HG02981 (cell line): ENCODE measurements at regions not wholly inside any gene's neighbourhood (a gene's known extent, or its start where the extent isn't known, plus 50 kb on each side); places are given as distances from the start of the nearest gene placed in this dataset.

ENCODE experiments used
- ATAC-seq: cut with Tn5 transposase; IDR thresholded peaks from one replicate; pipeline ENCODE4 v1.9.1; 2021; ENCODE audit warnings: mild to moderate bottlenecking, moderate library complexity; ENCODE audit not compliant: unreplicated experiment

DNA sequence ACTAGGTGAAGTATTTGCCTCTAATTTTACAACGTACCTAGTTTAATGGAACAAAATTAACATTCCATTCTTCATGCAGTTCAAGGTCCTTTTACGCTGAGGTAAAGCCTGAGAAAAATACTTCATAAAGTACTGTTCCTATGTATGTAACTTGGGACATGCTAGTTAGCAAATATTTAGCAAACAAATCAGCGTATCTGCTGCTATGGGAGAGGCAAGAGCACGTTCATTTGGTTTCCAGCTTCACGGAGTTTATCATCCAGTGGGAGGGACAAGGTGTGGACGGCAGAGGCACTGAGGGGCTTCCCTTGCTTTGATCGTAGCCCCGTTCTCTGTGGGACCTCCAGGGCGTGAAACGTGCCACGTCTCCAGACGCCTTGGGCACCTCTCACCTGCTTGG lies 248.8 kb downstream of the IRS2 start:
- ATAC-seq: no peak

DNA sequence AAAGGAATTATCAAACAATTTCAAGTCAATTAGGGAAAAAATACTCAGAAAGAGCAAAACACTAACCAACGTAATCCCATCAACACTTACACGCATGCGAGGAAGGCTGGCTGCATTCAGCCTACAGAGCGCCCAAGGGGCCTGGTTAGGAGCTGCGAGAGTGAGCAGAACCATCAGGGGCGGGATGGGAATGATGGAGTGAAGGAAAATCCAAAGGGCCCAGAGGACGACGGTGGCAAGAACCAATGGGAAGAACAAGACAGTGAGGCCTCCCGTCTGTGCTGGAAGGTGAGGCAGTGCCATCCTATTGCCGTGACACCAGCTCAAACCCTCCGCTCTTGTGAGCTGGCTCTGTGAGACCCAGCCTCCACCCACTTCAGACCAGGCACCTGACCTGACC lies 253.0 kb downstream of the IRS2 start:
- no peak for ATAC-seq

DNA sequence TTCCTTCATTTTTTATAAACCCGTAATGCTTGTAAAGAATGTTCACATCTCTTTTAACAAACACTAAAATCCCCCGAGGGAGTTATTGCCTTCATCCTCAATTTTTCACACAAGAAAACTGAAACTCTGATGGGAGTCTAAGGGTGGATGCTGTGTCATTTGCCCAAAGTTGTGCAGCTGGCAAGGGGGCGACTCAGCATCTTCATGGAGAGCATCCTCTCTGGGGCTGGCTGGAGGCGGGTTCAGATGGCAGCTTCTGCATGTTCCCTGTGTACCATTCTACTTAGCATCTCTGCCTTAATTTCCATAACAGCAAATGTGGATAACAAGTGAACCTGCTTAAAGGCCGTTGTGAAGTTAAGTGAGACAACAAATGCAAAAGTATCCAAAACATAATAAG lies 256.4 kb downstream of the IRS2 start:
- no peak for ATAC-seq

DNA sequence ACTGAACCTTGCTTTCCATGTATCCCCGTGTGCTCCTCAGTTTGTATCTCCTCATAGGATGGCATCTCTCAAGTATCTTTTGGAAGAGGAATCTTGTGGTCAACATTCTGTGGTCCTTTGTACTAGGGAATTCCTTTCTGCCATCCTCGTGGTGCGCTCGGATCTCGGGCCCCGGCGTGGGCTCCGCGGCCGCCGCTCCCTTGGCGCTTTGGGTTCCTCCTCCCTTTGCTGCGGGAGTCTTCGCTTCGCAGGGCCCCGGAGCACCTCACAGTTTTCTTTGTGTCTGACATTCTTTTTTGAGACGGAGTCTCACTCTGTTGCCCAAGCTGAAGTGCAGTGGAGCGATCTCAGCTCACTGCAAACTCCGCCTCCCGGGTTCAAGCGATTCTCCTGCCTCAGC lies 264.7 kb downstream of the IRS2 start:
- ATAC-seq: no peak

DNA sequence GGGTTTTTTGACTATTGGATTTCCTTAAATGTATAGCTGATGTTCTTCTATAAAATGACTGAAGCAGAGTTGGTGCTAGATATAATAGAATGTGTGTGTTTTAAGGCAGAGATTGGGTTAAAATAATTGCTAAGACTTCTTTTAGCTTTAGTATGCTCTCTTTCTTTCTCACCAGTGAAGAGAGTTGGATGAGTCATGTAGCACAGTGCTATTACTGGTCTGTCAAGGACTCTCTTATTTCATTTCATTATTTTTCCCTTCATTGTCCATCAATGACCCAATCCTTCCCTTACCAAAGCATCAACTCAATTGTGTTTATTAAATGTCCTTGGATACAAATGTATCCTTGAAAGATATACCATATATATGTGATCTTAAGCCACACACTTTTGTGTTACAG lies 268.9 kb downstream of the IRS2 start:
- no peak for ATAC-seq

DNA sequence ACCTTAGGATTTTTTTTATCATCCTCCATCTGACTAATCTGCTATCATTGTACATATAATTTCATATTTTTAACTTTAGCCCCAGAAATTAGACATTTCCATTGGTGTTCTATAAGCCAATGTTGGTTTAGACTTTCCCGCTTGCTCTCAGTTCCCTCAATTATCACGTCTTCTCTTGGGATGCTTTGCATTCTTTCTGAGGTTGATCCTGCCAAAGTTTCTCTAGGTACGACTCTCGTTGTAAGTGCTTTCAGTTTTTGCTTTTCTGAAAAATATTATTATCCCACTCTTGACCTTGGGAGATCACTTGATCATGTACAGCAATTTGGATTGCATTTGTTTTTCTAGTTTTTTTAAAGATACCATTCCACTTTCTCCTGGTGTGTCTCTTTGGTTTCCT lies 270.2 kb downstream of the IRS2 start:
- ATAC-seq: no peak

DNA sequence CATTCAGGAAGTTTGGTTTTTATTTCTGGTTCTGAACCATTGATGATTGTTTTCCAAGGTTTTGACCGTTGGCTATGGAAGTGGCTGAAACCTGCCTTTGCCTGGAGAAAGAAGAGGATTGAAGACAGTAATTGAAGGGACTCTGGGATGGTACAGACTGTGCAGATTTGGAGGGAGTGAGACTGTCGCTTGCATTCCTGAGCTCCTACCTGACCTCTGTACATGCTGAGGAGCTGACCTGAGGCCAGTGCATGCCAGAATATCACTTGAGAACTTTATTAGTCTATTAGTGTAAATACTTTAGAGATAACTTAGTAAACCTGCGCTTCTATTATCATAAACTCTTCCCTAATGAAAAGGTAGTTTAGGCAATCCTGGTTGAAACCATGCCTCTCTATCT lies 276.4 kb downstream of the IRS2 start:
- ATAC-seq: no peak

DNA sequence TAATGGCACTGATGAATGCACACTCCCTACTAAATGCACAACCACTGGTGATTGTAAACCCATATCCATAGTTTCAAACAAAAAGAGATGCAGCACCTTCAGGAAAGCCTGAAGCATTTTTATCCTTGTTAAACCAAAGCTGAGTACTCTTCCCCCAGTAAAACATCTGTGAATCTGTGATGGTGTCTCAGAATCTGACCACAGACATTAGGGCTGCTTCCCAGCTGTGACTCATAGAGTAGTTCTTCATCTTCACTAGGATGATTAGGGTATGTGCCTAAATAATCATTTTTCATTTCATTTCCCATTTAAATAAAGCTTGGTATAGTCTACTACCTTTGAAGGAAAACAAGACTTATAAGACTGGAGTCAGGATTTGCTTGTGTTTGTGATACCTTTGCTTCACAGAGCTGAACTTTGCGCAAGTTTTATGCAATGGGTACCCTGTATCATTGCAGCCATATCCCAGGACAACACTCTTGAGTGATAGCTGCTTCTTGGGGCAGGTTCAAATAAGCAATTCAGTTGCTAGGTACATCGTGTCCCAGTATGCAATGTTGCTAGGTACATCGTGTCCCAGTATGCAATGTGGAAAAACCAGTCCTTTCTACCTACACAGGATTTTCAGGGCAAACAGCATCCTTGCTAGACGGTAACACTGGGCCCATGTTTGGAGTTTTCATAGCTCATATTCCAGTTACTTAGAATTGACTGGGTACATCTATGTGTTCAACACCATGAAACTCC lies 277.1 kb downstream of the IRS2 start:
- ATAC-seq: no peak

DNA sequence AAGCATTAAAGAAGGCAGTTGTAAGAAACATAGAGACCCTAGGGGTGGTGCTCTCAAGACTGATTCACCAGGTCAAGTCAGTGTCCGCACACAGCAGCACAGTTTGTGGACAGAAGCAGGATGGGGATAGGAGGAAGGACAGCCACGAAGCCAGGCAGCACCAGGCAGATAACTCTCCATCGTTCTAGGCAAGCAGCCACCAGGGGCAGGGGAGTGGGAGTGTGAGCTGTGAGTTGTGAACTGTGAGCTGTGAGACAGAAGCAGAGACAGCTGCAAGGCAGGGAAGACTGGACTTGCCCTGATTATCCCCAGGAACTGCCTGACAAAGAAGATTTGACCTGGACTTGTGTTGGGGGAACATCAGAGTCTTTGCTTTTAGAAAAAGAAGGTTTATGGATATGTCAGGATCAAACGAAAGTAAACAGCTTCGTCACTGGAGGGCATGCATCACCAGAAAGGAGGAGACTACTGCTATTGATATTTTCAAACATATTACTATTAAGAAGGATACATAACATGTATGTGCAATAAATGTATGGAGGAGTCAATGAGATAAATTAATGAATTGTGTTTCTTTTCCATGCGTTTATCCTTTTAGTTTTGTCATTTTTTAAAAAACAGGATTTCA lies 286.1 kb downstream of the IRS2 start:
- no peak for ATAC-seq

DNA sequence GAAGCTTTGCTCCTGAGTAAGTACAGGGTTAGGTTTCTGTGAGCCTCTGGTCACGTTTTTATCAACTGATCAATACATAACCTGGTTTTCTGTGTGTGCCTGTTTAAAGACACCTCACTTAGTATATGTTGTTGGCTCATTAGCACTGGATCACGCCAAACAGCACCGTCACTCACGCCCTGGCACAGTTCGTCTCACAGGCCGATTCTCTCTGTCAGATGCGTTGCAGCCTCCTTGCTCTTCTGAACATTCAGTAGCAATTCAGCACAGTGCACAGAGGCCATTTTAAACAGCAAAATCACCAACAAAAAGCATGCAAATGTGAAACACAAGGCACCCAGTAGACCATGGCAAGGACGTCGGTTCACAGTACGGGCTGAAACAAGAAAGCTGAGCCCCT lies 288.5 kb downstream of the IRS2 start:
- no peak for ATAC-seq

DNA sequence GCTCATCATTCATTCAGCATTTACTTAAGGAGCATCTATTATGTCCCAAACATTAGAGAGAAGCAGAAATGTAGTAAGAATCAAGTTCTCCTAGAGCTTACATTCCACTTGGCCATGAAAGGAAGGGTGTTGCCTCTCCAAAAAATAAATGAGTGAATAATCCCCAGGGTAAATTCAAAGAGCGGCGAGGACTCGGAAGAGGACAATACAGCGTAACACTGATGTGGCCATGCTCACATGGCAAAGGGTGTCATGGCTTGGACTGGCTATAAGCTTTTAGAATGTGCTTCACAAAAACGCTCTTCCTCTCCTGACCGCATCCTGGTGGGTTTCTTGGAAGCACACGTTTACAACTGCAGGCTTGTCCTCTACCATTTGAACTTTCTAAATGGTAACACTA lies 290.2 kb downstream of the IRS2 start:
- no peak for ATAC-seq

DNA sequence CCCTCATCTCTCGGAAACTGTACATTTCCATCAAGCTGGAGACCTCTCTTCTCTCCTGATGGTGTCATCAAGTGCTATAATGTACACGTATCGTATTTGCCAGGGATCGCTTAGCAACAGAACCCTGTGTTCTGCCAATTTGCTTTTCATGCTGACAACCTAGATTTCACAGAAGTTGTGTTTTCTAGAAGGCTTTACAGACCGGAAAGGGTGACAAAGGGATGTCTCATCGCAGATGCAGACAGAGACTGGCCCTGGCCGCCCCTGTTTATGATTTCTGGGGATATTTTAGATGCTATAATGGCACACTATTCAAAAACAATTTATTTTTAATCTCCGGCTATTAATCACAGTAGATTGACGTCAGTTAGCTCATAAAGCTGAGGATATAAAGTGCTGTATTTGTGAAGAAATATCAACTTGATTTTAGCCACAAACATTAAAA lies 291.4 kb downstream of the IRS2 start:
- ATAC-seq: no peak

DNA sequence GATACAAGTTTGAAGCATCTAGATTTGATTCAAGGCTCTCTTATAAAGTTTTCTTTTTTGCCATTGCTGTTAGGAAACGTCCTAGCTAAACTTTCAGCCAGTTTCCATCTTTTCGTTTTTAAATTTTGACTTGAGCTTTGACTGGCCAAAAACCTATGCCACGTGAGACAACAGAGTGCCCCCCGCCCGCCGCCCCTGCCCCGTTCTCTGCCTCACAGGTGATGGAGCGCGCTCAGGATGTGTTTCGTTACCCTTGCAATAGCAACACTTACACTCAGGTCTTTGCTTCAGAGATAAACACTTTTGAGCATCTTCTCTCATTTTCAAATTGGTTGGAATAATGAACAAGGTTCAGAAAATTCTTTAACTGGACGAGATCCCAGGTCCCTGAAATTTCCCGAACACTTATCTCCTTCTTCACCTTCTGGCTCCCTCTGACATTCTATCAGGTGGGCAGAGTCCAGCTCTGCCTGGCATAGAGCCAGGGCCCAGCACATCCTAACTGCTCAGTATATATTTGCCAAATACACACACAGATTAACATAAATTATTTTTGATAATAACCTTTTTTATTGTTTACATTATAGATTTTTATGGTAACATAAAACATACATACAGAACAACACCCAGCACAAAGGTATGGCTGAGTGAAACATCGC lies 301.1 kb downstream of the IRS2 start:
- no peak for ATAC-seq

DNA sequence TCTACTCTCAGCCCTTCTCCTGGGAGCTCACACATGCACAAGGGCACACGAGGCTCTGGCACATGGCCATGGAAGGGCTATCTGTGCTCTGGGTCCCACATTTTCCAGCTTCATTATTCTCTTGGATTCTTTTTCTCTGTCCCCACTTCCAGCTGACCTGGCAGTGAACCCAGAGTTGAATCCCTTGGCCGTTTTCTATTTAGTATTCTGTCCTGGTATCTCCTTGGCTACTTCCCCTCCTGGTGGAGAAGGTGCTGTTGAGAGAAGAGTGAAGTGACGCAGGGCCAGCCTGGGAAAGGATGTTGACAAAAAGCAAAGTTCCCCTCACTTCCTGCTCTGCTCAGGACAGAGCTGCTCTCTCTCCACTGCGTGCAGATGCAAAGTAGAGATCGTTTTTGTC lies 303.1 kb downstream of the IRS2 start:
- ATAC-seq: no peak

DNA sequence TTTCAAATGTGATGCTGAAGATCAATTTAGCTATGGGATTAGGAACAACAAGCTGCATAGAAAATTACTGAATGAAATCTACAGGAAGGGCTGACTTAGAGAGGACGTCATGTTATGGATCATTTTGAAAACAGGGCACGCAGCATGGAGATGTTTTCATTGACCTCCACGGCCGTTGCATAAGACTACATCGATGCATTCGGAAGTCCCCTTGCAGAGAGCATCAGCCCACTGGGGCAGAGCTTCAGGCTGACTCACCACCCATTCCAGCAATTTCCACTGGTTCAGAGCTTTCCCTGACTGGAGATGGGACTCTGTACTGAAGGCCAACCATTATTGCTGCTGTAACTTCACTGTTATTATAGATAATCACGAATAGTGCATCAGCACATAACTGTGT lies 305.3 kb downstream of the IRS2 start:
- ATAC-seq: no peak

DNA sequence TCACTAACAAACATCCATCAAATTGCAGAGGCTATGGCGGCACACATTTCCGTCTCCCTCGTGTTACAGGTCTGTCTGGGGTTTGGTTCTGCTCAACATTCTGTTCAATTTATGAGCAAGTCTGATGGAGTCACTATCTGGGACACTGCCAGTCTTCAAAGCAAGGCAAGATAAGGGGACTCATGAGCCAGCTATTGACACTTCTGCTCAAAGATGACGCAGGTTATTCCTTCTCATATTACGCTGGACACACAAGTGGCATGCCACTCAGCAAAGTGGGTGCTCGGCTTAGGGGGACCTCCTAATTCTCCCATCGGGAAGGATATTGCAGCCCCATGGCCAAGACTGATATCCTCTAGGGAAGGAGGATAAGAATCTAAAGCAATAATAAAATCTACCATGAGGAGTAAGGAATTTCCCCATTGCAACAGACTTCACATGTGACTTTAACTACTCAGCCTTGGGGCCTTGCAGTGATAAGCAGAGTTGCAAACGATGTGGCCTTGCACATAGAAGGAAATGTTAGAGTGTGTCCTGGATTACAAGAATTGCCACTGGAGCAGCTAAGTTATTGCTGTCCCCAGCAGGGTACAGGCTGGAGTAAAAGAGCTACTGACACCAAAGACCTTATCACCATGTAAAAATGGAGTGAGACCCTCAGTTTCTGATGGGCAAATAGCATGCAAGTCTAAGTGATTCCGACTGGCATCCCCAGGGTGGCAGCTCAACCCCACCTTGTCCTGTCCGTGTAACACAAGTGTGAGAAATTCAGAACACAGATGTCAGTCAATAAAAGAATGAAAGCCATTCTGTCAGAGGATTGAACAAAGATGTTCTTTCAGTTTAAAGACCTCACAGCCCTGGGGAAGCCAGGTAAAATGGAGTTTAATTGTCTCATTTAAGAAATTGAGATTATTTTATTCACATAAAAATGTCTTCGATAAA lies 306.1 kb downstream of the IRS2 start:
- ATAC-seq: no peak

DNA sequence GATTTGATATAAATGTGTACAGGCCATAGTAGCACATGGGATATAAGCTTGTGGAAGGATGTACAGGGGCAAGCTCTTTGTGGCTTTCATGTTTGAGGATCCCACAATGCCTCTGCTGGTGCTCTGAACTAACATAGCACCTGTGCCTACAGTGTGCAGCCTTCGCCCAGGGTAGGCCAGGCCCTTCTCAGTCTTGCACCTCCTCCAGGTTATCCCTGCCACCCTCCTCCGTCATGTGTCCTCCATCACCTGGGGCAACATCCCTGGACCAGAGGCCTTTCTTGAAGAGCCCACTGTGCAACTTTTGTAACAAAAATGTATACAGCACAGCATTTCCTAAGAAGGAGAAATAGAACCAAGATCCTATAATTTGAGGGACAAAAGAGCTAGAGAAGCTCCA lies 306.8 kb downstream of the IRS2 start:
- ATAC-seq: no peak

DNA sequence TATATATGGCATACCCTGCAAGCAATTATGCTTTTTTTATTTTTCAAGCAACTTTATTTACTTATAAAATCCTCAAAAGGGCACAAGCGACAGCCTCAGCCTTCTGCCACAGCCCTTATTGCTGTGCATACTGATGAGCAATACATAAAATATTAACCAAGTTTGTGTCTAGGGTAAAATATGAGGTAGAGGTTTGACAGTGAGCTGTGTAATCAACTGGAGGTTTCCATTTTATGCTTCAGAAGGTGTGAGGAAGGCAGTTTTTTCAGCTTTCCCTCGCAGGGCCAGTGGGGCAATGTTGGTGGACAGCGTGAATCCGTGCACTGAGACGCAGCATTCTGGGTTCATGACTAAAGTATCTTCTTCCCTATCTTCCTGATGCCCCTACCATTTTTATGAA lies 310.4 kb downstream of the IRS2 start:
- no peak for ATAC-seq

DNA sequence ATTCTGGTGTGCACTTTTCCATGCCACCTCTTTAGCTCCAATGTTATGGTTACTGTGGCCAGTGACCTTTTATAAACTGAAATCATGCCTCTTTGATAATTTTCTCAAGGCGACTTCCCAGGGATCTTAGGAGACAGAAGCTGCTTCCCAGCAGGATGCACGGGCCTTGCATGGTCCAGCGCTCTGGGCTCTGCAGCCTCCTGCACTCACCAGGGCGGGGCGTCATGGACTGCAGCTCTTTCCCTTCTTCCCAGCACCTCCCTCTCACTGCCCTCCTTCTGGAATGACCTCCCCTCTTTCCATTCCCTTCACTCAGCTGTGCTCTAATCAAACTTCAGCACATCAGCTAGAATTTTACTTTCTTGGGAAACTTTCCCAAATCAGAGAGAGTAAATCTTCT lies 318.3 kb downstream of the IRS2 start:
- no peak for ATAC-seq

DNA sequence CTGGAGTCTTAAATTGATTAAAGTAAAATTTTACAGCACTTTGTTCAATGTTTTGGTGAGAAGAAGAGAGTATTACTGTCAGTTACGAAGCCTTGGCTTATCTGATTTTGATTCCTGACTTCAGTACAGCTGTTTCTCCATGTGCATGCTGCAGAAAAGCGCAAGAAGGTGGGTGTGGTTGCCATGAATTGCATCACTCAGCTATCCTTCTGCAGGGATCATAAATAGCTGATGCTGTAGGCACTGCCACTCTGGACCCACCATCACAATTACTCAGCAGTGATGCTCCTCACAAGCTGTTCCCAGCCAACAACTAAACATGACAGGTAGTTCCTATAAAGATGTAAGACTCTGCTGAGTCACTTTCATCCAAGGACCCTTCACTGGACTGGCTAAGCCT lies 321.2 kb downstream of the IRS2 start:
- no peak for ATAC-seq
